ENCODE measurements at regions not wholly inside any gene's neighbourhood (a gene's known extent, or its start where the extent isn't known, plus 50 kb on each side); places are given as distances from the start of the nearest gene placed in this dataset.

DNA sequence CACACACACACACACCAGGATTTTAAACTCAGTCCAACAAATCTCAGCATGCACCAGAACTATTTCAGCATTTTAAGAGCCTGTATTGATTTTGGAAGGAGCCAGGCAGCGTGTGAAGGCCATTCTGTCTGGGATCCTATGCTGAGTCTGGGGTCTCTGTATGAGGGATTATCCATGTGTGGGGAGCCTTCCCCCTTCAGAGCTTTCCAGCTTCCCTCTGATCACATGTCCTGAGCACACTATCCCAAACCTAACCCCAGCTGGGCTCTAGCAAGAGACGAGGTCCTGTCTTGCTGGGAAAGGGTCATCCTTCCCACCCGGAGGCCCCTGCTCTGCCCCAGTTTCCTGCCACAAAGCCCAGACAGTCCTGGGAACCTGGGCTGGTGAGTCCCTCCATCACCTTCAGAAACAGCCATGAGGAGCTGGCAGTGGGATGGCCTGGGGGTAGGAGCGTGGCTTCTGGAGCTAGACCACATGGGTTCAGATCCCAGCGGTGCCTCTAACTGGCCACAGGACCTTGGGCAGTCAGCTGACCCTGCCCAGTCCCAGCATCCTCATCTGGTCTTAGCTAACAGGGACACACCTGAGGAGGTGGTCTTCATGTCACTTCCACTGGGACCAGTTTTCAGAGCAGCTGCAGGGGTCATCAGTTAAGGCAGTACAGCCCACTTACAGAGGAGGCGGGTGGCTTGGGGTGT lies 79.6 kb upstream of the RET start:
- H3K4me1 Mint-ChIP-seq: no peaks in the 10 kb centered on the region
- intact Hi-C loops (cut with micrococcal nuclease): no loop called here
- 100% methylated on average over 4 of the region's 6 CpGs for WGBS (ENCODE audit: insufficient coverage)
- Histone ChIP-seq H3K36me3 (replicated peaks in 1 of 2; ENCODE audit: control insufficient read depth in 1 of 2, insufficient read depth in 2 of 2, low read length in 2 of 2) (no peaks in the 10 kb centered on the region), H3K4me3 (replicated peaks in 1 of 3; ENCODE audit: low read depth in 2 of 3, low read length in 3 of 3) (no peak overlapping the region), H3K9ac (ENCODE audit: insufficient read depth, low read length, poor library complexity, severe bottlenecking) (no peak overlapping the region), H4K20me1 (ENCODE audit: insufficient read depth, low read length) (no peaks in the 10 kb centered on the region), H3K27me3 (ENCODE audit: control insufficient read depth in 2 of 2, insufficient read depth in 2 of 2, low read length in 2 of 2) (no peaks in the 10 kb centered on the region), H3K4me1 (ENCODE audit: control insufficient read depth in 1 of 2, insufficient read depth in 2 of 2, low read length in 2 of 2) (no peaks in the 10 kb centered on the region), H3K4me2 (replicated peaks; ENCODE audit: extremely low read depth, low read length, poor library complexity, severe bottlenecking) (no peak overlapping the region), H3K79me2 (ENCODE audit: insufficient read depth, low read length) (no peaks in the 10 kb centered on the region), H3K27ac (ENCODE audit: low read depth in 1 of 2, low read length in 2 of 2) (no peak overlapping the region), H3K9me3 (replicated peaks in 1 of 2; ENCODE audit: control insufficient read depth in 1 of 2, insufficient read depth in 1 of 2, low read length in 2 of 2) (no peaks in the 10 kb centered on the region), H2AFZ (ENCODE audit: insufficient read depth, low read depth, low read length, poor library complexity, severe bottlenecking) (no peak overlapping the region)
- no peak for TF ChIP-seq CTCF (IDR thresholded peaks at IDR 0.05)
- no peaks in the 10 kb centered on the region for H3K36me3 Mint-ChIP-seq
- H3K27me3 Mint-ChIP-seq (ENCODE audit: low read depth in 3 of 3): peaks cover 0 to 2% (median 0%) of the 10 kb centered on the region in 3 donors
- H3K27ac Mint-ChIP-seq: no peak overlapping the region
- peak in 1 of 3 donors; percentile 1 for DNase-seq
- H3K4me3 Mint-ChIP-seq: peak overlapping the region in 1 of 2 donors; percentile 16
- H3K9me3 Mint-ChIP-seq: no peaks in the 10 kb centered on the region

- H3K9ac ChIP-seq (ENCODE audit: insufficient read depth, low read length, poor library complexity, severe bottlenecking): no peak overlapping the region
- H3K4me3 ChIP-seq (replicated peaks in 1 of 3; ENCODE audit: low read depth in 2 of 3, low read length in 3 of 3): no peak overlapping the region
- no peak overlapping the region for H2AFZ ChIP-seq (ENCODE audit: insufficient read depth, low read depth, low read length, poor library complexity, severe bottlenecking)
- H3K36me3 ChIP-seq (replicated peaks in 1 of 2; ENCODE audit: control insufficient read depth in 1 of 2, insufficient read depth in 2 of 2, low read length in 2 of 2): no peaks in the 10 kb centered on the region
- no peaks in the 10 kb centered on the region for H3K9me3 Mint-ChIP-seq
- TF ChIP-seq CTCF (IDR thresholded peaks at IDR 0.05): no peak
- no peak overlapping the region for H3K4me2 ChIP-seq (replicated peaks; ENCODE audit: extremely low read depth, low read length, poor library complexity, severe bottlenecking)
- peaks cover 0 to 2% (median 0%) of the 10 kb centered on the region in 3 donors for H3K27me3 Mint-ChIP-seq (ENCODE audit: low read depth in 3 of 3)
- no peaks in the 10 kb centered on the region for H3K79me2 ChIP-seq (ENCODE audit: insufficient read depth, low read length)
- 96% methylated on average over 4 of the region's 4 CpGs for WGBS (ENCODE audit: insufficient coverage)
- H3K27ac Mint-ChIP-seq: no peak overlapping the region
- no peaks in the 10 kb centered on the region for H3K4me1 Mint-ChIP-seq
- H3K27me3 ChIP-seq (ENCODE audit: control insufficient read depth in 2 of 2, insufficient read depth in 2 of 2, low read length in 2 of 2): no peaks in the 10 kb centered on the region
- H3K36me3 Mint-ChIP-seq: no peaks in the 10 kb centered on the region
- H3K9me3 ChIP-seq (replicated peaks in 1 of 2; ENCODE audit: control insufficient read depth in 1 of 2, insufficient read depth in 1 of 2, low read length in 2 of 2): no peaks in the 10 kb centered on the region
- peak overlapping the region in 1 of 2 donors; percentile 16 for H3K4me3 Mint-ChIP-seq
- H3K27ac ChIP-seq (ENCODE audit: low read depth in 1 of 2, low read length in 2 of 2): no peak overlapping the region
- H4K20me1 ChIP-seq (ENCODE audit: insufficient read depth, low read length): no peaks in the 10 kb centered on the region
- intact Hi-C loops (cut with micrococcal nuclease): no loop called here
- no peak for DNase-seq
- no peaks in the 10 kb centered on the region for H3K4me1 ChIP-seq (ENCODE audit: control insufficient read depth in 1 of 2, insufficient read depth in 2 of 2, low read length in 2 of 2)
These were observed 79.1 kb upstream of the RET start for GRCh38 chr10:42997849-42998165.
